Dedifferentiated amniotic fluid mesenchymal stem cell (primary cell): ENCODE measurements at regions not wholly inside any gene's neighbourhood (a gene's known extent, or its start where the extent isn't known, plus 50 kb on each side); places are given as distances from the start of the nearest gene placed in this dataset.
A peak's percentile ranks its signal among the peaks of the same experiment; 100 is the strongest.
"Not testable (repeated sequence)": the region's sequence is repeated elsewhere in the genome, so short reads cannot be mapped to it uniquely, and the experiment has no call there.

Source experiments
- DNase-seq: peaks from one replicate; pipeline ENCODE4 v3.0.0-alpha.2; 2016; ENCODE audit errors: extremely low spot score

- no peak for DNase-seq
These were observed 70.4 kb upstream of the DLG1 start for GRCh38 chr3:197368821-197369220.

- no peak for DNase-seq
These were observed 69.9 kb upstream of the DLG1 start for GRCh38 chr3:197368330-197368729.

GRCh38 chr3:197367081-197367780 lies 68.8 kb upstream of the DLG1 start:
- DNase-seq = peak; percentile 48

GRCh38 chr3:197366301-197367044 lies 68.1 kb upstream of the DLG1 start:
- peak; percentile 42 for DNase-seq

GRCh38 chr3:197365586-197365985 lies 67.2 kb upstream of the DLG1 start:
- DNase-seq = no peak

- no peak for DNase-seq
These were observed 66.1 kb upstream of the DLG1 start for GRCh38 chr3:197364410-197365071.

- no peak for DNase-seq
These were observed 65.4 kb upstream of the DLG1 start for GRCh38 chr3:197363553-197364409.

GRCh38 chr3:197362081-197362480 lies 63.7 kb upstream of the DLG1 start:
- no peak for DNase-seq

GRCh38 chr3:197360095-197360494 lies 61.7 kb upstream of the DLG1 start:
- not testable (repeated sequence) for DNase-seq

GRCh38 chr3:197359476-197359875 lies 61.1 kb upstream of the DLG1 start:
- DNase-seq = not testable (repeated sequence)

GRCh38 chr3:197356741-197357140 lies 58.3 kb upstream of the DLG1 start:
- no peak for DNase-seq

GRCh38 chr3:197356275-197356674 lies 57.9 kb upstream of the DLG1 start:
- no peak for DNase-seq

GRCh38 chr3:197355713-197356112 lies 57.3 kb upstream of the DLG1 start:
- DNase-seq = no peak

GRCh38 chr3:197354568-197355001 lies 56.2 kb upstream of the DLG1 start:
- DNase-seq = no peak

GRCh38 chr3:197353867-197354567 lies 55.6 kb upstream of the DLG1 start:
- no peak for DNase-seq

GRCh38 chr3:197353001-197353866 lies 54.8 kb upstream of the DLG1 start:
- no peak for DNase-seq

- DNase-seq = no peak
These were observed 54.0 kb upstream of the DLG1 start for GRCh38 chr3:197352382-197352781.

GRCh38 chr3:197350446-197350845 lies 52.0 kb upstream of the DLG1 start:
- DNase-seq = no peak

- DNase-seq = no peak
These were observed 51.0 kb upstream of the DLG1 start for GRCh38 chr3:197349368-197349767.
